ENCODE measurements at regions not wholly inside any gene's neighbourhood (a gene's known extent, or its start where the extent isn't known, plus 50 kb on each side); places are given as distances from the start of the nearest gene placed in this dataset.

GRCh38 chr6:105600336-105601260 lies 197.7 kb upstream of the PREP start:
- no peak for DNase-seq

GRCh38 chr6:105598264-105598663 lies 195.4 kb upstream of the PREP start:
- no peak for DNase-seq

GRCh38 chr6:105596284-105596755 lies 193.4 kb upstream of the PREP start:
- no peak for DNase-seq

GRCh38 chr6:105595829-105596228 lies 192.9 kb upstream of the PREP start:
- no peak for DNase-seq

- DNase-seq = no peak
Measured at GRCh38 chr6:105594821-105595220, 191.9 kb upstream of the PREP start.

GRCh38 chr6:105593805-105594671 lies 191.2 kb upstream of the PREP start:
- no peak for DNase-seq

GRCh38 chr6:105593056-105593690 lies 190.3 kb upstream of the PREP start:
- DNase-seq = no peak

GRCh38 chr6:105592329-105592728 lies 189.4 kb upstream of the PREP start:
- no peak for DNase-seq

GRCh38 chr6:105591053-105591452 lies 188.2 kb upstream of the PREP start:
- no peak for DNase-seq

GRCh38 chr6:105588123-105588710 lies 185.3 kb upstream of the PREP start:
- no peak for DNase-seq

- DNase-seq = no peak
Measured at GRCh38 chr6:105587349-105588122, 184.7 kb upstream of the PREP start.

- no peak for DNase-seq
Measured at GRCh38 chr6:105578179-105578707, 175.4 kb upstream of the PREP start.

GRCh38 chr6:105573556-105573955 lies 170.7 kb upstream of the PREP start:
- DNase-seq = no peak

- DNase-seq = no peak
Measured at GRCh38 chr6:105573138-105573537, 170.3 kb upstream of the PREP start.

- DNase-seq = no peak
Measured at GRCh38 chr6:105570416-105570815, 167.5 kb upstream of the PREP start.

GRCh38 chr6:105569706-105570105 lies 166.8 kb upstream of the PREP start:
- DNase-seq = no peak

GRCh38 chr6:105568751-105569150 lies 165.9 kb upstream of the PREP start:
- DNase-seq = no peak

- DNase-seq = no peak
Measured at GRCh38 chr6:105568142-105568541, 165.3 kb upstream of the PREP start.

- DNase-seq = no peak
Measured at GRCh38 chr6:105567140-105567539, 164.3 kb upstream of the PREP start.

- DNase-seq = no peak
Measured at GRCh38 chr6:105566503-105566902, 163.6 kb upstream of the PREP start.

GRCh38 chr6:105564121-105564902 lies 161.4 kb upstream of the PREP start:
- no peak for DNase-seq
